Peyer's patch (tissue), 4 donors: ENCODE measurements at regions not wholly inside any gene's neighbourhood (a gene's known extent, or its start where the extent isn't known, plus 50 kb on each side); places are given as distances from the start of the nearest gene placed in this dataset.

Source experiments
- POLR2A ChIP-seq, 2 donors: fragments of 450-650 bp; IDR thresholded peaks; one replicate each; pipeline ENCODE4 v1.5.1; 2017; ENCODE audit warnings: antibody characterized with exemption in 2 of 2, mild to moderate bottlenecking in 2 of 2, moderate library complexity in 2 of 2
- TF ChIP-seq, protein P1 (sequence below), 6 experiments: fragments of 450-650 bp in 4 of 6; fragments of 200-600 bp in 2 of 6; sonication (generic) in 1 of 6; IDR thresholded peaks; one replicate each; pipeline ENCODE4 v1.5.1; 2017 to 2019; ENCODE audit warnings: antibody characterized with exemption in 6 of 6, mild to moderate bottlenecking in 3 of 6, moderate library complexity in 1 of 6

DNA sequence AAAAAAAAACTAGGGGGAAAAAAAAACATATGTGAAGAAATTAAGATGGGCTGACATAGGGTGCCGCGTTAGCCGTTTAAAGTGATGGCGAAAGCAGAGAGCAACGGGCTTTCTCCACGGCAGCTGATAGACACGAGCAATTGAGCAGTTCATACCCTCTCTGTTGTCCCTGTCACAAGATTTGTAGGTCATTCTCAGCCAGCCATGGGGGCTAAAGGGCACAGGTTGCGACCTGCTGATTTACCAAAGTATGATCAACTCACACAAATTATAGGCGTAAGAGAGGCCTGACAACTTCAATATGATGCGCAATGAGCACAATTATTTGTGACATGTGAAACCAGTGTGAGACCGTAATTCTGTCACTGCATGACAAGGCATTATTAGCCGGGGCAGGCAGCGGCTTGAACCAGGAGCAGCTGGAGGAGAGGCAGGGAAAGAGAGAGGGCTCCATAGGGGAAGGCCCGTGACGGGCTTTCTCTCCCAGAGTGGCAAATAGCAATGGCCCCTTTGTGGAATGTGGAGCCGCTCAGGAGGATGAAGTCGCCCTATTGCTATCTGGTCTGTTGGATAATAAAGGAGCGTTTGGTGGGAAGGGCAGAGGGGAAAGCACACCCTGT is 195.1 kb upstream of the HABP2 start:
- TF ChIP-seq, protein P1, sequence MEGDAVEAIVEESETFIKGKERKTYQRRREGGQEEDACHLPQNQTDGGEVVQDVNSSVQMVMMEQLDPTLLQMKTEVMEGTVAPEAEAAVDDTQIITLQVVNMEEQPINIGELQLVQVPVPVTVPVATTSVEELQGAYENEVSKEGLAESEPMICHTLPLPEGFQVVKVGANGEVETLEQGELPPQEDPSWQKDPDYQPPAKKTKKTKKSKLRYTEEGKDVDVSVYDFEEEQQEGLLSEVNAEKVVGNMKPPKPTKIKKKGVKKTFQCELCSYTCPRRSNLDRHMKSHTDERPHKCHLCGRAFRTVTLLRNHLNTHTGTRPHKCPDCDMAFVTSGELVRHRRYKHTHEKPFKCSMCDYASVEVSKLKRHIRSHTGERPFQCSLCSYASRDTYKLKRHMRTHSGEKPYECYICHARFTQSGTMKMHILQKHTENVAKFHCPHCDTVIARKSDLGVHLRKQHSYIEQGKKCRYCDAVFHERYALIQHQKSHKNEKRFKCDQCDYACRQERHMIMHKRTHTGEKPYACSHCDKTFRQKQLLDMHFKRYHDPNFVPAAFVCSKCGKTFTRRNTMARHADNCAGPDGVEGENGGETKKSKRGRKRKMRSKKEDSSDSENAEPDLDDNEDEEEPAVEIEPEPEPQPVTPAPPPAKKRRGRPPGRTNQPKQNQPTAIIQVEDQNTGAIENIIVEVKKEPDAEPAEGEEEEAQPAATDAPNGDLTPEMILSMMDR (IDR thresholded peaks at IDR 0.05), result no peak
- no peak for TF ChIP-seq POLR2A (IDR thresholded peaks at IDR 0.05)
